Mammary epithelial cell (primary cell): ENCODE measurements at regions not wholly inside any gene's neighbourhood (a gene's known extent, or its start where the extent isn't known, plus 50 kb on each side); places are given as distances from the start of the nearest gene placed in this dataset.

Experiments
- EZH2 ChIP-seq: IDR thresholded peaks from 2 replicates; pipeline ENCODE4 v1.6.1; 2012; ENCODE audit warnings: low read length, inconsistent platforms, borderline replicate concordance
- TF ChIP-seq, protein P1 (sequence below), 2 donors: IDR thresholded peaks in 1 of 2; conservative IDR thresholded peaks in 1 of 2; 2 replicates each; pipeline ENCODE4 v1.5.1; 2011 to 2012; ENCODE audit warnings: inconsistent platforms in 2 of 2, low read length in 2 of 2, mild to moderate bottlenecking in 2 of 2, control low read depth in 1 of 2, low read depth in 1 of 2; ENCODE audit not compliant: insufficient read depth in 1 of 2; ENCODE audit errors: extremely low read depth in 1 of 2

DNA sequence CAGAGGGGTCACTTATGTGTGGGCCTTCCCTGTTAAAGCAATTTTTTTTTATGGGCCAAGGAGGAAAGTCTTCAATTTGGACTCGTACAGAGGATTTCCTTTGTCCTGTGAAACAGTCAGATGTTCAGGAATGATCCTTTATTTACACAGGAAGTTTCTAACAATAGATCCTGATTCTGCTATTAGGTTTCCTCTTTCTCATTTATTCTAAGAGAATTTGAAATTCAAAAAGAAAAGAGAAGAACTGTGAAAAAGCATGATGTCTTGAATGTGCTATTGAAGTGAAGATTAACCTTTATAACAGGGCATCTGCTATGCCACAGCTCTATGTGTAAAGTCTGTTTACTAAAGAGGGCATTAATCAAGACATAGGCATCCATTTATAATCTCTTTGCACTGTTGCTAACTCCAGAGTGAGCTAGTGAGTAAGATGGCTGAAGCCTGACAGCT, 105.3 kb upstream of the FAM98A start:
- TF ChIP-seq, protein P1, sequence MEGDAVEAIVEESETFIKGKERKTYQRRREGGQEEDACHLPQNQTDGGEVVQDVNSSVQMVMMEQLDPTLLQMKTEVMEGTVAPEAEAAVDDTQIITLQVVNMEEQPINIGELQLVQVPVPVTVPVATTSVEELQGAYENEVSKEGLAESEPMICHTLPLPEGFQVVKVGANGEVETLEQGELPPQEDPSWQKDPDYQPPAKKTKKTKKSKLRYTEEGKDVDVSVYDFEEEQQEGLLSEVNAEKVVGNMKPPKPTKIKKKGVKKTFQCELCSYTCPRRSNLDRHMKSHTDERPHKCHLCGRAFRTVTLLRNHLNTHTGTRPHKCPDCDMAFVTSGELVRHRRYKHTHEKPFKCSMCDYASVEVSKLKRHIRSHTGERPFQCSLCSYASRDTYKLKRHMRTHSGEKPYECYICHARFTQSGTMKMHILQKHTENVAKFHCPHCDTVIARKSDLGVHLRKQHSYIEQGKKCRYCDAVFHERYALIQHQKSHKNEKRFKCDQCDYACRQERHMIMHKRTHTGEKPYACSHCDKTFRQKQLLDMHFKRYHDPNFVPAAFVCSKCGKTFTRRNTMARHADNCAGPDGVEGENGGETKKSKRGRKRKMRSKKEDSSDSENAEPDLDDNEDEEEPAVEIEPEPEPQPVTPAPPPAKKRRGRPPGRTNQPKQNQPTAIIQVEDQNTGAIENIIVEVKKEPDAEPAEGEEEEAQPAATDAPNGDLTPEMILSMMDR (conservative IDR thresholded peaks at IDR 0.05 in 1 of 2, IDR thresholded peaks at IDR 0.05 in 1 of 2; ENCODE audit: extremely low read depth in 1 of 2, insufficient read depth in 1 of 2, low read depth in 1 of 2, low read length in 2 of 2), result no peak
- TF ChIP-seq EZH2, result no peak
